ENCODE measurements at regions not wholly inside any gene's neighbourhood (a gene's known extent, or its start where the extent isn't known, plus 50 kb on each side); places are given as distances from the start of the nearest gene placed in this dataset.

- H3K4me3 ChIP-seq (ENCODE audit: low read depth, poor library complexity, severe bottlenecking), result no peak overlapping the region
- WGBS, 2 donors, result 35 to 53% methylated on average over 3 of the region's 3 CpGs
- no peak for TF ChIP-seq CTCF (IDR thresholded peaks at IDR 0.05)
- TF ChIP-seq POLR2A (IDR thresholded peaks at IDR 0.05), result no peak
- intact Hi-C loops (cut with DNase I; ENCODE audit: low total_unique reads), result no loop called here
- no peak for DNase-seq (ENCODE audit: low spot score in 2 of 2)
Observed at GRCh38 chr5:52673495-52673894, 114.2 kb upstream of the ITGA1 start.

- DNase-seq (ENCODE audit: low spot score in 2 of 2), result no peak
- intact Hi-C loops (cut with DNase I; ENCODE audit: low total_unique reads), result no loop called here
- no peak overlapping the region for H3K4me3 ChIP-seq (ENCODE audit: low read depth, poor library complexity, severe bottlenecking)
- no peak for TF ChIP-seq CTCF (IDR thresholded peaks at IDR 0.05)
- no peak for TF ChIP-seq POLR2A (IDR thresholded peaks at IDR 0.05)
- WGBS, 2 donors, result 60 to 62% methylated on average over 5 of the region's 5 CpGs
Observed at GRCh38 chr5:52674815-52675545, 112.7 kb upstream of the ITGA1 start.

GRCh38 chr5:52682492-52682891, 105.2 kb upstream of the ITGA1 start:
- 83 to 95% methylated on average over 4 to 6 of the region's 7 CpGs for WGBS, 2 donors
- H3K4me3 ChIP-seq (ENCODE audit: low read depth, poor library complexity, severe bottlenecking), result no peak overlapping the region
- DNase-seq (ENCODE audit: low spot score in 2 of 2), result no peak
- TF ChIP-seq POLR2A (IDR thresholded peaks at IDR 0.05) (no peak), CTCF (IDR thresholded peaks at IDR 0.05) (no peak)
- intact Hi-C loops (cut with DNase I; ENCODE audit: low total_unique reads), result loop anchor here (10.0 kb wide), 1 partner anchor 212 kb away; no protein-coding TSS in a partner anchor

GRCh38 chr5:52684051-52684450, 103.7 kb upstream of the ITGA1 start:
- no peak overlapping the region for H3K4me3 ChIP-seq (ENCODE audit: low read depth, poor library complexity, severe bottlenecking)
- 38 to 46% methylated on average over 1 of the region's 1 CpG for WGBS, 2 donors
- TF ChIP-seq POLR2A (IDR thresholded peaks at IDR 0.05) (no peak), CTCF (IDR thresholded peaks at IDR 0.05) (no peak)
- intact Hi-C loops (cut with DNase I; ENCODE audit: low total_unique reads), result loop anchor here (10.0 kb wide), 1 partner anchor 211 kb away; no protein-coding TSS in a partner anchor
- DNase-seq (ENCODE audit: low spot score in 2 of 2), result no peak

- 44 to 48% methylated on average over 1 of the region's 1 CpG for WGBS, 2 donors
- H3K4me3 ChIP-seq (ENCODE audit: low read depth, poor library complexity, severe bottlenecking), result no peak overlapping the region
- intact Hi-C loops (cut with DNase I; ENCODE audit: low total_unique reads), result loop anchor here (10.0 kb wide), 1 partner anchor 209 kb away; no protein-coding TSS in a partner anchor
- TF ChIP-seq POLR2A (IDR thresholded peaks at IDR 0.05), result no peak
- no peak for TF ChIP-seq CTCF (IDR thresholded peaks at IDR 0.05)
- no peak for DNase-seq (ENCODE audit: low spot score in 2 of 2)
Observed at GRCh38 chr5:52685566-52685965, 102.2 kb upstream of the ITGA1 start.
